ENCODE measurements at regions not wholly inside any gene's neighbourhood (a gene's known extent, or its start where the extent isn't known, plus 50 kb on each side); places are given as distances from the start of the nearest gene placed in this dataset.
"Not testable (repeated sequence)": the region's sequence is repeated elsewhere in the genome, so short reads cannot be mapped to it uniquely, and the experiment has no call there.

DNA sequence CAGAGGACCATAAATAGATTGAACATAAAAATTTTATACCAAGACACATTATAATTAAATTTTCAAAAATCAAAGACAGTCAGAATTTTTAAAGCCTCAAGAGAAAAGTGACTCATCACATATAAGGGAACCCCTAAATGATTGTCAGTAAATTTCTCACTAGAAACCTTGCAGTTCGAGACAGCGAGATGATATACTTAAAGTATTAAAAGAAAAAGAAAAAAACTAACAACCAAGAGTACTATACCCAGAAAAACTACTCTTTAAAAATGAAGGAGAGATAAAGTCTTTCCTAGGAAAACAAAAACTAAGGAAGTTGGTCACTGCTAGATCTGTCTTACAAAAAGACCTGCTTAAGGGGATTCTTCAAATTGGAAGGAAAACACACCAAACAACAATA is 251.4 kb upstream of the MSX2 start:
- intact Hi-C loops (cut with micrococcal nuclease; ENCODE audit: unreplicated experiment) (no loop called here), in situ Hi-C loops (cut with HindIII; ENCODE audit: low pct_unique_long_range_greater_than_20kb, low sequenced_read_pairs) (no loop called here)
- no peaks in the 10 kb centered on the region for H3K27me3 ChIP-seq (ENCODE audit: control insufficient read depth, insufficient read depth, low read length)
- DNase-seq (ENCODE audit: low read depth, low spot score) = no peak
- CTCF ChIA-PET = no interaction called here
- POLR2A ChIA-PET = no interaction called here
- H3K36me3 ChIP-seq (ENCODE audit: control insufficient read depth, insufficient read depth, low read length) = no peaks in the 10 kb centered on the region
- TF ChIP-seq, protein P1, sequence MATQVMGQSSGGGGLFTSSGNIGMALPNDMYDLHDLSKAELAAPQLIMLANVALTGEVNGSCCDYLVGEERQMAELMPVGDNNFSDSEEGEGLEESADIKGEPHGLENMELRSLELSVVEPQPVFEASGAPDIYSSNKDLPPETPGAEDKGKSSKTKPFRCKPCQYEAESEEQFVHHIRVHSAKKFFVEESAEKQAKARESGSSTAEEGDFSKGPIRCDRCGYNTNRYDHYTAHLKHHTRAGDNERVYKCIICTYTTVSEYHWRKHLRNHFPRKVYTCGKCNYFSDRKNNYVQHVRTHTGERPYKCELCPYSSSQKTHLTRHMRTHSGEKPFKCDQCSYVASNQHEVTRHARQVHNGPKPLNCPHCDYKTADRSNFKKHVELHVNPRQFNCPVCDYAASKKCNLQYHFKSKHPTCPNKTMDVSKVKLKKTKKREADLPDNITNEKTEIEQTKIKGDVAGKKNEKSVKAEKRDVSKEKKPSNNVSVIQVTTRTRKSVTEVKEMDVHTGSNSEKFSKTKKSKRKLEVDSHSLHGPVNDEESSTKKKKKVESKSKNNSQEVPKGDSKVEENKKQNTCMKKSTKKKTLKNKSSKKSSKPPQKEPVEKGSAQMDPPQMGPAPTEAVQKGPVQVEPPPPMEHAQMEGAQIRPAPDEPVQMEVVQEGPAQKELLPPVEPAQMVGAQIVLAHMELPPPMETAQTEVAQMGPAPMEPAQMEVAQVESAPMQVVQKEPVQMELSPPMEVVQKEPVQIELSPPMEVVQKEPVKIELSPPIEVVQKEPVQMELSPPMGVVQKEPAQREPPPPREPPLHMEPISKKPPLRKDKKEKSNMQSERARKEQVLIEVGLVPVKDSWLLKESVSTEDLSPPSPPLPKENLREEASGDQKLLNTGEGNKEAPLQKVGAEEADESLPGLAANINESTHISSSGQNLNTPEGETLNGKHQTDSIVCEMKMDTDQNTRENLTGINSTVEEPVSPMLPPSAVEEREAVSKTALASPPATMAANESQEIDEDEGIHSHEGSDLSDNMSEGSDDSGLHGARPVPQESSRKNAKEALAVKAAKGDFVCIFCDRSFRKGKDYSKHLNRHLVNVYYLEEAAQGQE (IDR thresholded peaks at IDR 0.05; ENCODE audit: insufficient read depth in 1 of 2, low read depth in 2 of 2, low read length in 1 of 2) = no peak
- TF ChIP-seq CTCF (IDR thresholded peaks at IDR 0.05) (no peak), TCF7L2 (IDR thresholded peaks at IDR 0.05; ENCODE audit: low read depth, low read length) (no peak), SIN3A (IDR thresholded peaks at IDR 0.05; ENCODE audit: borderline replicate concordance, insufficient read depth, low read depth, low read length) (no peak), POLR2AphosphoS5 (IDR thresholded peaks at IDR 0.05; ENCODE audit: low read depth, low read length) (no peak)
- ATAC-seq = no peak
- H3K9me3 ChIP-seq (ENCODE audit: control insufficient read depth, insufficient read depth, low read depth, low read length) = peaks cover 3% of the 10 kb centered on the region; the same call in 1 of the 2 replicates
- no peaks in the 10 kb centered on the region for H3K4me1 ChIP-seq (ENCODE audit: control insufficient read depth, insufficient read depth, low read length)
- no peak overlapping the region for H3K4me3 ChIP-seq (ENCODE audit: low read depth in 2 of 2, low read length in 2 of 2)
- BruUV-seq (replicated peaks) = no TSS peak
- no peak overlapping the region for H3K27ac ChIP-seq (ENCODE audit: low read length)

GRCh38 chr5:174476001-174476400 is 248.4 kb upstream of the MSX2 start:
- POLR2A ChIA-PET; H3K27ac ChIP-seq (ENCODE audit: low read length); in situ Hi-C loops (cut with HindIII; ENCODE audit: low pct_unique_long_range_greater_than_20kb, low sequenced_read_pairs); ATAC-seq; H3K9me3 ChIP-seq (ENCODE audit: control insufficient read depth, insufficient read depth, low read depth, low read length); H3K4me3 ChIP-seq (ENCODE audit: low read depth in 2 of 2, low read length in 2 of 2); DNase-seq (ENCODE audit: low read depth, low spot score); intact Hi-C loops (cut with micrococcal nuclease; ENCODE audit: unreplicated experiment); H3K27me3 ChIP-seq (ENCODE audit: control insufficient read depth, insufficient read depth, low read length); H3K36me3 ChIP-seq (ENCODE audit: control insufficient read depth, insufficient read depth, low read length); CTCF ChIA-PET; BruUV-seq (replicated peaks); H3K4me1 ChIP-seq (ENCODE audit: control insufficient read depth, insufficient read depth, low read length): not testable (repeated sequence)

GRCh38 chr5:174479325-174479724 is 245.1 kb upstream of the MSX2 start:
- Histone ChIP-seq H3K27me3 (ENCODE audit: control insufficient read depth, insufficient read depth, low read length) (no peaks in the 10 kb centered on the region), H3K36me3 (ENCODE audit: control insufficient read depth, insufficient read depth, low read length) (no peaks in the 10 kb centered on the region), H3K4me1 (ENCODE audit: control insufficient read depth, insufficient read depth, low read length) (no peaks in the 10 kb centered on the region), H3K9me3 (ENCODE audit: control insufficient read depth, insufficient read depth, low read depth, low read length) (no peaks in the 10 kb centered on the region; the same call in 1 of the 2 replicates), H3K4me3 (ENCODE audit: low read depth in 2 of 2, low read length in 2 of 2) (no peak overlapping the region), H3K27ac (ENCODE audit: low read length) (no peak overlapping the region)
- TF ChIP-seq TCF7L2 (IDR thresholded peaks at IDR 0.05; ENCODE audit: low read depth, low read length) (no peak), CTCF (IDR thresholded peaks at IDR 0.05) (no peak), POLR2AphosphoS5 (IDR thresholded peaks at IDR 0.05; ENCODE audit: low read depth, low read length) (no peak), SIN3A (IDR thresholded peaks at IDR 0.05; ENCODE audit: borderline replicate concordance, insufficient read depth, low read depth, low read length) (no peak)
- TF ChIP-seq, protein P1 (IDR thresholded peaks at IDR 0.05; ENCODE audit: insufficient read depth in 1 of 2, low read depth in 2 of 2, low read length in 1 of 2) = no peak
- intact Hi-C loops (cut with micrococcal nuclease; ENCODE audit: unreplicated experiment) (no loop called here), in situ Hi-C loops (cut with HindIII; ENCODE audit: low pct_unique_long_range_greater_than_20kb, low sequenced_read_pairs) (no loop called here)
- POLR2A ChIA-PET = interaction anchor here (0.6 kb wide), 1 partner anchor 428 kb away, joined by 7 read pairs; no protein-coding TSS in a partner anchor
- BruUV-seq (replicated peaks) = no TSS peak
- ATAC-seq (no peak), DNase-seq (ENCODE audit: low read depth, low spot score) (no peak)
- CTCF ChIA-PET = no interaction called here

Data from Panc1 (cell line).